GM23248 (cell line): ENCODE measurements at regions not wholly inside any gene's neighbourhood (a gene's known extent, or its start where the extent isn't known, plus 50 kb on each side); places are given as distances from the start of the nearest gene placed in this dataset.
A peak's percentile ranks its signal among the peaks of the same experiment; 100 is the strongest.

Source experiments
- DNase-seq: peaks from one replicate; pipeline ENCODE4 v3.0.0-alpha.2; 2015
- H2AFZ ChIP-seq: fragments of 200-600 bp; sonication (generic); 2 replicates; pipeline ENCODE4 v1.6.1; 2016; ENCODE audit warnings: antibody characterized with exemption
- H3F3A ChIP-seq: fragments of 200-600 bp; sonication (generic); 2 replicates; pipeline ENCODE4 v1.6.1; 2016; ENCODE audit warnings: mild to moderate bottlenecking, antibody characterized with exemption, mixed run types; ENCODE audit not compliant: insufficient read depth
- H3K27ac ChIP-seq: fragments of 200-600 bp; sonication (generic); 2 replicates; pipeline ENCODE4 v1.5.1; 2016; ENCODE audit warnings: mild to moderate bottlenecking
- H3K27me3 ChIP-seq: fragments of 200-600 bp; sonication (generic); replicated peaks from 2 replicates; pipeline ENCODE4 v1.6.1; 2016; ENCODE audit warnings: mild to moderate bottlenecking; ENCODE audit not compliant: insufficient read depth
- H3K36me3 ChIP-seq: fragments of 200-600 bp; sonication (generic); 2 replicates; pipeline ENCODE4 v1.6.1; 2016; ENCODE audit warnings: low read depth, mild to moderate bottlenecking
- H3K4me1 ChIP-seq: fragments of 200-600 bp; sonication (generic); 2 replicates; pipeline ENCODE4 v1.6.1; 2016; ENCODE audit warnings: mild to moderate bottlenecking; ENCODE audit not compliant: insufficient read depth
- H3K4me2 ChIP-seq: fragments of 200-600 bp; sonication (generic); one replicate; pipeline ENCODE4 v1.6.1; 2016; ENCODE audit warnings: mild to moderate bottlenecking; ENCODE audit not compliant: unreplicated experiment
- H3K4me3 ChIP-seq: fragments of 200-600 bp; sonication (generic); 2 replicates; pipeline ENCODE4 v1.5.1; 2016; ENCODE audit warnings: mild to moderate bottlenecking
- H3K79me2 ChIP-seq: fragments of 200-600 bp; sonication (generic); 2 replicates; pipeline ENCODE4 v1.6.1; 2016; ENCODE audit warnings: mild to moderate bottlenecking; ENCODE audit not compliant: insufficient read depth
- H3K9ac ChIP-seq: fragments of 200-600 bp; sonication (generic); 2 replicates; pipeline ENCODE4 v1.6.1; 2016; ENCODE audit warnings: mild to moderate bottlenecking
- H3K9me2 ChIP-seq: fragments of 200-600 bp; sonication (generic); 2 replicates; pipeline ENCODE4 v1.6.1; 2016; ENCODE audit warnings: mixed run types, mild to moderate bottlenecking, moderate library complexity; ENCODE audit not compliant: insufficient read depth
- H3K9me3 ChIP-seq: fragments of 200-600 bp; sonication (generic); one replicate; pipeline ENCODE4 v1.6.1; 2017; ENCODE audit warnings: low read depth
- H4K20me1 ChIP-seq: fragments of 200-600 bp; sonication (generic); 2 replicates; pipeline ENCODE4 v1.6.0; 2016; ENCODE audit not compliant: insufficient read depth
- EZH2 ChIP-seq: fragments of 200-600 bp; sonication (generic); IDR thresholded peaks from 2 replicates; pipeline ENCODE4 v1.6.1; 2018; ENCODE audit warnings: antibody characterized with exemption, mild to moderate bottlenecking; ENCODE audit not compliant: insufficient read depth, poor library complexity, severe bottlenecking
- EZH2phosphoT487 ChIP-seq: fragments of 200-600 bp; sonication (generic); IDR thresholded peaks from 2 replicates; pipeline ENCODE4 v1.6.1; 2018; ENCODE audit warnings: antibody characterized with exemption, moderate library complexity, mild to moderate bottlenecking, low read depth; ENCODE audit not compliant: insufficient read depth
- WGBS, 2 experiments: methylation state at CpG; one replicate each; pipeline ENCODE4 v1.1.6; 2015 to 2017; ENCODE audit warnings: low lambda C conversion rate in 2 of 2, low coverage in 1 of 2; ENCODE audit errors: missing lambda C conversion rate in 2 of 2; 5-methylcytosine and 5-hydroxymethylcytosine counted together
- in situ Hi-C: fragments of 300-500 bp; cut with MboI; formaldehyde crosslinking; loops from 2 replicates; pipeline ENCODE4 v1.15.0; 2020

DNA sequence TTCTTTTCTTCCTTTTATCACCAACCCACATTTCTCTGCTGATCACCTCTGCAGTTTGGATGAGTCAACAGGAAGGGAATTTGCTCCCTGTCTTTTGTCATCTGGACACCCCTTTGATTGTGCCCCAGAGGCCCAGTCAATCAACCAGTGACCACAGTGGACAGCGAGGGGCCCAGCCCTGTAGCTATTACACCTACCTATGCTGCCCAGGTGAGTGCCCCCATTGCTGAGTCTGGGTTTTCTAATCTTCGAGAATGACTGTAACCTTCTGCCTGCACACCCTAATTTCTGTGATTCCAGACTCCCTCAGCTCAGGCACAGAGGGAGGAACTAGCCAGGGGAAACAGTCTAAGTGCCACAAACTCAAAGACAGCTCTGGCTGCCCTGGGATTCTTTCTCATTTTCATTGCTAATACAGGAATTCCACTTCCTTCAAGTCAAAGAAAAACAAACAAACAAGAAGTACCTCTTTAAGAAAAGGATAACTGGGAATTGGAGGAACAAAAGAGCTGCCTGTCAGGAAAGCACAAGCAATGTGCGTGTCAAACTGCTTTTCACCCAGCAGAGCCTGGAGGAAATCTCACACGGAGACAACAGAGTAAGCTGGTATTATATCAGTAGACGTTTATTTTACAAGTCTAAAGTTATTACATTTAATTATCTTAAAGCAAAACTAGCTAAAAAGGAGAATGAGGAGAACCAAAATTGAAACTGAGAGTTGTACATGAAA lies 311.1 kb downstream of the AJAP1 start:
- no peaks in the 10 kb centered on the region for H3K4me1 ChIP-seq

DNA sequence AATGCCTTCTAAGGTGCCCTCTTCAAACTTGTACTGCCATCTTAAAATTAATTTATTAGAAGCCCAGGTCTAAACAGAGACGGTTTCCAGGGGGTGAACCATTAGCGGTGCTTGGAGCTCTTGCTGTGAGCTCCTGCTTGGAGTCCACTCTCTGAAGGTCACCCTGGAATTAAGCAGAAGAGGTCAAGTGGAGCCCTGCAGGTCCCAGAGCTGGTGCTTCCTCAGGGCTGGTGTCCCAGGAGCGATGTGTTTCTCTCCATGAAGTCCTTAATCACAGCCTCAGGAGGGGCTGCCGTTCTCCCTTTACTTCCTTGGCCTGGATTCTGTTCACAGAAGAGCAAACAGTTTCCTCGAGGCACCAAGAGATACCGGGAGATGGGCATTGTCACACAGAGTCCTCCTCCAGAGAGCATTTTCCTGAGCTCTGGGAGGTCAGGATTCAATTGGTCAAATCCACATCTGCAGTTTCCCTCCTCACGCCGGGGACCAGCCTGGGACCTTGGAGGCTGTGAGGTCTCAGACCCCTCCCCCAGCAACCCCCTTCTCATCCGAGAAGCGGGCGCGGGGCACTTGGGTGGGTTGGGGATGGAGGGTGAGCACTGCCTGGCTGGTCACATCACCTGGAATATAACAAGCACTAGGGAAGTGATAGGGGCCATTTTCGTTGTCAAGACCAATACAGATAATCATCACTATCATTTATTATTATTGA lies 310.4 kb downstream of the AJAP1 start:
- no peak for TF ChIP-seq EZH2
- no peaks in the 10 kb centered on the region for H3K9me3 ChIP-seq
- H3K27ac ChIP-seq: no peak overlapping the region
- H3K79me2 ChIP-seq: no peaks in the 10 kb centered on the region
- no peaks in the 10 kb centered on the region for H3K4me1 ChIP-seq
- H4K20me1 ChIP-seq: no peaks in the 10 kb centered on the region
- H3F3A ChIP-seq: no peaks in the 10 kb centered on the region
- H3K4me3 ChIP-seq: no peak overlapping the region
- no peaks in the 10 kb centered on the region for H3K27me3 ChIP-seq
- no peak overlapping the region for H3K4me2 ChIP-seq
- no peak for DNase-seq
- in situ Hi-C loops: no loop called here
- no peaks in the 10 kb centered on the region for H3K9me2 ChIP-seq
- H3K36me3 ChIP-seq: no peaks in the 10 kb centered on the region
- no peak overlapping the region for H2AFZ ChIP-seq
- WGBS, 2 experiments: 32% methylated on average over 12 to 13 of the region's 13 CpGs
- H3K9ac ChIP-seq: no peak overlapping the region

More for the DNA sequence above, 311.1 kb downstream of the AJAP1 start:
- Histone ChIP-seq H3K27ac (no peak overlapping the region), H2AFZ (no peak overlapping the region), H3K9ac (no peak overlapping the region), H3K79me2 (no peaks in the 10 kb centered on the region), H3K36me3 (no peaks in the 10 kb centered on the region), H3K9me3 (no peaks in the 10 kb centered on the region), H4K20me1 (no peaks in the 10 kb centered on the region), H3F3A (no peaks in the 10 kb centered on the region), H3K27me3 (no peaks in the 10 kb centered on the region), H3K4me2 (no peak overlapping the region), H3K4me3 (no peak overlapping the region), H3K9me2 (no peaks in the 10 kb centered on the region)
- in situ Hi-C loops: no loop called here
- no peak for DNase-seq
- no peak for TF ChIP-seq EZH2phosphoT487
- TF ChIP-seq EZH2: no peak
- WGBS, 2 experiments: 6 to 7% methylated on average over 4 to 5 of the region's 5 CpGs

DNA sequence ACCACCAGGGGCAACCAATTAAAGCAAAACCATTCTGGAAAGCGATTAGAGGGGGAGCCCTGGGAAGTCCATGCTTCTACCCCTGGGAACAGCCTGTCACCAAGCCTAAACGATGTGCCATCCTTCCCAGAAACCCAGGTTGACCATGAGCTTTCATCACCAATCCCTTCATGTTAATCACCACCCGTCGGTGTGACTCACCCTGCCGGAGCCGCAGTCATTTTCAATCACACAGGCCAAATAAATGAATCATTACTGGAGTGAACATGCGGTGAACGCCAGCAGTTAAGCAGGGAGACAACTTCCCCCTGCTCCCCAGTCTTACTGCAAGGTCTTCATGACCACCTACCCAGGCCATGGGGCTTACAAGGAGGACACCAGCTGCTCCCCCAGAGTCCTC lies 308.8 kb downstream of the AJAP1 start:
- Histone ChIP-seq H4K20me1 (no peaks in the 10 kb centered on the region), H2AFZ (no peak overlapping the region), H3K36me3 (no peaks in the 10 kb centered on the region), H3K4me3 (no peak overlapping the region), H3K27me3 (no peaks in the 10 kb centered on the region), H3K9me2 (no peaks in the 10 kb centered on the region), H3K4me2 (no peak overlapping the region), H3K9me3 (no peaks in the 10 kb centered on the region), H3K4me1 (no peaks in the 10 kb centered on the region), H3K79me2 (no peaks in the 10 kb centered on the region), H3K9ac (no peak overlapping the region), H3K27ac (no peak overlapping the region), H3F3A (no peaks in the 10 kb centered on the region)
- DNase-seq: peak; percentile 10
- TF ChIP-seq EZH2: no peak
- no peak for TF ChIP-seq EZH2phosphoT487
- 23 to 30% methylated on average over 8 of the region's 8 CpGs for WGBS, 2 experiments
- in situ Hi-C loops: no loop called here

DNA sequence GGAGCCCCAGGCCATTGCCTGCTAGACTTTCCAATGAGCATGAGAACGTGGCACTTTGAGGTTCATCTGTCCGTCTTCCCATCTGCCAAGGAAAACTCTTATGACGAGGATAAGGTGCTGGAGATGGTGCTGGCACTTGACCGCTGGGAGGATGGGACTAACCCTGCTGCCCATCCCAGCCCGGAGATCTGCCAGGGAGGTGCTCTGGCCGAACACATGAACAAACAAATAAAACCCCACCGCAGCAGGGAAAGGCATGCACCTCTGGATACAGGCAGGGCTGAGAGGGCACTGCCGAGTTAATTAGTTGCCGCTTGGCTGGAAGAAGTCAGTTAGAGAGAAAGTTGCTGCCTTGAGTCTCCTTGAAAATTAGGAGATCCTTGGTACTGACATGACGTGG lies 308.4 kb downstream of the AJAP1 start:
- Histone ChIP-seq H3K79me2 (no peaks in the 10 kb centered on the region), H3K4me2 (no peak overlapping the region), H3K4me1 (no peaks in the 10 kb centered on the region), H3K4me3 (no peak overlapping the region), H3K27ac (no peak overlapping the region), H3K27me3 (no peaks in the 10 kb centered on the region), H3K36me3 (no peaks in the 10 kb centered on the region), H3K9me2 (no peaks in the 10 kb centered on the region), H2AFZ (no peak overlapping the region), H3F3A (no peaks in the 10 kb centered on the region), H4K20me1 (no peaks in the 10 kb centered on the region), H3K9ac (no peak overlapping the region), H3K9me3 (no peaks in the 10 kb centered on the region)
- no peak for DNase-seq
- in situ Hi-C loops: no loop called here
- WGBS, 2 experiments: 39% methylated on average over 10 of the region's 10 CpGs
- TF ChIP-seq EZH2: no peak
- TF ChIP-seq EZH2phosphoT487: no peak
